SK-N-MC (cell line): ENCODE measurements at regions not wholly inside any gene's neighbourhood (a gene's known extent, or its start where the extent isn't known, plus 50 kb on each side); places are given as distances from the start of the nearest gene placed in this dataset.

Source experiments
- EZH2 ChIP-seq: fragments of 200-600 bp; sonication (generic); IDR thresholded peaks from one replicate; pipeline ENCODE4 v1.6.1; 2017; ENCODE audit warnings: antibody characterized with exemption
- FOXP2 ChIP-seq: optimal IDR thresholded peaks from 2 replicates; pipeline ENCODE3; 2011; ENCODE audit warnings: mild to moderate bottlenecking, moderate library complexity; ENCODE audit not compliant: insufficient read depth; ENCODE audit errors: extremely low read length, control extremely low read depth
- POLR2AphosphoS5 ChIP-seq: IDR thresholded peaks from 2 replicates; pipeline ENCODE4 v1.6.1; 2012; ENCODE audit warnings: mild to moderate bottlenecking, low read depth, low read length, borderline replicate concordance

DNA sequence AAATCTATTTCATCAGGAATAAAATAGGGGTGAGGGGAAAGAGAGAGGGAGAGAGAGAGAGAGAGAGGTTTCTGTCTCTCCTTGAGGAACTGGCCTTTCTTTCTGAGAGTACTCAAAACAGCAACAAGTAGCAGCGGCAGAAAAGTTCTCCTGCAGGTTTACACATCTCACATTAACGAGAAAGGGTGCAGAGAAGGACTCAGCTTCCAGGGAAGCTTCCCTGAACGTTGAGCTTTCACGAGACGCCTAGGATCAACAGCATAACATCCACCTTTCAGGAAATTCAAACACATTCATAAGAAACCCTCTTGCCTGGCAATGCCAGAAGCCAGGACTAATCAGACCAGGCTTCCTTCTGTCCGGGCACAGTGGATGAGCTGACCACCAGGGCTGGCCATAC lies 162.9 kb downstream of the ZDHHC21 start:
- TF ChIP-seq EZH2, result no peak
- no peak for TF ChIP-seq POLR2AphosphoS5
- TF ChIP-seq FOXP2, result no peak
